ENCODE measurements at regions not wholly inside any gene's neighbourhood (a gene's known extent, or its start where the extent isn't known, plus 50 kb on each side); places are given as distances from the start of the nearest gene placed in this dataset.

- Mint-ChIP-seq H3K9me3 (no peaks in the 10 kb centered on the region), H3K27ac (no peak overlapping the region), H3K4me3 (no peak overlapping the region), H3K27me3 (peaks cover 16 to 19% of the 10 kb centered on the region in 2 donors), H3K4me1 (no peaks in the 10 kb centered on the region), H3K36me3 (no peaks in the 10 kb centered on the region)
- CTCF ChIA-PET = no interaction called here
- Histone ChIP-seq H3K9me3 (no peaks in the 10 kb centered on the region), H3K36me3 (ENCODE audit: control insufficient read depth in 2 of 2, extremely low read depth in 1 of 2, insufficient read depth in 1 of 2, low read length in 1 of 2) (no peaks in the 10 kb centered on the region), H3K27ac (ENCODE audit: low read length) (no peak overlapping the region), H3K27me3 (replicated peaks in 1 of 2; ENCODE audit: control insufficient read depth in 2 of 2, extremely low read depth in 1 of 2, insufficient read depth in 2 of 2, low read length in 1 of 2) (peaks cover 5 to 33% of the 10 kb centered on the region in 2 experiments), H3K4me3 (ENCODE audit: control insufficient read depth in 1 of 2, extremely low read depth in 1 of 2, low read length in 1 of 2) (no peak overlapping the region), H3K4me1 (ENCODE audit: control insufficient read depth in 1 of 2, extremely low read depth in 1 of 2, insufficient read depth in 2 of 2, low read length in 2 of 2) (no peaks in the 10 kb centered on the region)
- DNase-seq (no peak), ATAC-seq (replicated peaks in 1 of 4) (no peak)
- 80% methylated on average over 19 of the region's 20 CpGs for WGBS (ENCODE audit: insufficient coverage)
- POLR2A ChIA-PET = no interaction called here
These were observed 228.0 kb downstream of the FOXL1 start for GRCh38 chr16:86806181-86806837.

DNA sequence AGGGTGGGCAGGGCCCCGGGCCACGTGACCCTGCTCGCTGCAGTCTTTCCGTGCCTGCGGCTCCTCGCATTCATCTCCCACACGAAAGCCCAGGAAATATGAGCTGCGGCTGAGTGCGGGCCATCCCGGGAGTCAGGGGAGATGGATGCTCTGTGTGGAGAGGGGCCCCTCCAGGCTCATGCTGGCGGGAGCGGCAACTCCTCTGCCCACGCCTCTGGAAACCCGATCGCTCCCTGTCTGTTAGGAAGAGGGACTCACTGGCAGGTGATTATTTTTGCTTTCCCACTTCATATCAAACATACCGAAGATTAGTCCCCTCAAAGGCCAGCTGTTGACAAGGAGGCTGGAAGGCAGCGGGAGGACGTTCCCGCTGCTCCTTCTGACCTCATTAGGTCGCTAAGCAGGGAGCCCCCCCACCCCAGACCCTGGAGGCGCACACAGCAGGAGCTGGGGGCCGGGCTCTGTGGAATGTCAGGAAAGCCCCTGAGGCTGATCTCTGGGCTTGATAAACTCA lies 228.5 kb downstream of the FOXL1 start:
- Histone ChIP-seq H3K27ac (ENCODE audit: low read length) (no peak overlapping the region), H3K9me3 (no peaks in the 10 kb centered on the region), H3K27me3 (replicated peaks in 1 of 2; ENCODE audit: control insufficient read depth in 2 of 2, extremely low read depth in 1 of 2, insufficient read depth in 2 of 2, low read length in 1 of 2) (peaks cover 5 to 33% of the 10 kb centered on the region in 2 experiments), H3K4me1 (ENCODE audit: control insufficient read depth in 1 of 2, extremely low read depth in 1 of 2, insufficient read depth in 2 of 2, low read length in 2 of 2) (no peaks in the 10 kb centered on the region), H3K4me3 (ENCODE audit: control insufficient read depth in 1 of 2, extremely low read depth in 1 of 2, low read length in 1 of 2) (no peak overlapping the region), H3K36me3 (ENCODE audit: control insufficient read depth in 2 of 2, extremely low read depth in 1 of 2, insufficient read depth in 1 of 2, low read length in 1 of 2) (no peaks in the 10 kb centered on the region)
- ATAC-seq (replicated peaks in 1 of 4) (no peak), DNase-seq (no peak)
- H3K27me3 Mint-ChIP-seq = peaks cover 16 to 19% of the 10 kb centered on the region in 2 donors
- no peak overlapping the region for H3K27ac Mint-ChIP-seq
- CTCF ChIA-PET = no interaction called here
- H3K4me1 Mint-ChIP-seq = no peaks in the 10 kb centered on the region
- 50% methylated on average over 13 of the region's 22 CpGs for WGBS (ENCODE audit: insufficient coverage)
- POLR2A ChIA-PET = no interaction called here
- H3K4me3 Mint-ChIP-seq = no peak overlapping the region
- no peaks in the 10 kb centered on the region for H3K36me3 Mint-ChIP-seq
- no peaks in the 10 kb centered on the region for H3K9me3 Mint-ChIP-seq

- WGBS (ENCODE audit: insufficient coverage) = 78% methylated on average over 14 of the region's 18 CpGs
- no peaks in the 10 kb centered on the region for H3K4me1 Mint-ChIP-seq
- H3K36me3 Mint-ChIP-seq = no peaks in the 10 kb centered on the region
These were observed 230.6 kb downstream of the FOXL1 start for GRCh38 chr16:86808863-86809444.

GRCh38 chr16:86809458-86809955 lies 231.2 kb downstream of the FOXL1 start:
- H3K9me3 Mint-ChIP-seq = no peaks in the 10 kb centered on the region
- H3K4me1 Mint-ChIP-seq = no peaks in the 10 kb centered on the region
- ATAC-seq (replicated peaks in 1 of 4) (no peak), DNase-seq (no peak)
- Histone ChIP-seq H3K36me3 (ENCODE audit: control insufficient read depth in 2 of 2, extremely low read depth in 1 of 2, insufficient read depth in 1 of 2, low read length in 1 of 2) (no peaks in the 10 kb centered on the region), H3K27ac (ENCODE audit: low read length) (no peak overlapping the region), H3K4me3 (ENCODE audit: control insufficient read depth in 1 of 2, extremely low read depth in 1 of 2, low read length in 1 of 2) (no peak overlapping the region), H3K27me3 (replicated peaks in 1 of 2; ENCODE audit: control insufficient read depth in 2 of 2, extremely low read depth in 1 of 2, insufficient read depth in 2 of 2, low read length in 1 of 2) (peaks cover 3 to 31% of the 10 kb centered on the region in 2 experiments), H3K9me3 (no peaks in the 10 kb centered on the region), H3K4me1 (ENCODE audit: control insufficient read depth in 1 of 2, extremely low read depth in 1 of 2, insufficient read depth in 2 of 2, low read length in 2 of 2) (no peaks in the 10 kb centered on the region)
- H3K36me3 Mint-ChIP-seq = no peaks in the 10 kb centered on the region
- no peak overlapping the region for H3K4me3 Mint-ChIP-seq
- CTCF ChIA-PET = no interaction called here
- no peak overlapping the region for H3K27ac Mint-ChIP-seq
- WGBS (ENCODE audit: insufficient coverage) = 54% methylated on average over 5 of the region's 8 CpGs
- POLR2A ChIA-PET = no interaction called here
- H3K27me3 Mint-ChIP-seq = peaks cover 9 to 15% of the 10 kb centered on the region in 2 donors

More at GRCh38 chr16:86808863-86809444, 230.6 kb downstream of the FOXL1 start:
- Histone ChIP-seq H3K27ac (ENCODE audit: low read length) (no peak overlapping the region), H3K4me1 (ENCODE audit: control insufficient read depth in 1 of 2, extremely low read depth in 1 of 2, insufficient read depth in 2 of 2, low read length in 2 of 2) (no peaks in the 10 kb centered on the region), H3K9me3 (no peaks in the 10 kb centered on the region), H3K27me3 (replicated peaks in 1 of 2; ENCODE audit: control insufficient read depth in 2 of 2, extremely low read depth in 1 of 2, insufficient read depth in 2 of 2, low read length in 1 of 2) (peaks cover 3 to 33% of the 10 kb centered on the region in 2 experiments), H3K4me3 (ENCODE audit: control insufficient read depth in 1 of 2, extremely low read depth in 1 of 2, low read length in 1 of 2) (no peak overlapping the region), H3K36me3 (ENCODE audit: control insufficient read depth in 2 of 2, extremely low read depth in 1 of 2, insufficient read depth in 1 of 2, low read length in 1 of 2) (no peaks in the 10 kb centered on the region)
- Mint-ChIP-seq H3K4me3 (no peak overlapping the region), H3K9me3 (no peaks in the 10 kb centered on the region), H3K27me3 (peaks cover 13 to 19% of the 10 kb centered on the region in 2 donors), H3K27ac (no peak overlapping the region)
- ChIA-PET CTCF (no interaction called here), POLR2A (no interaction called here)
- ATAC-seq (replicated peaks in 1 of 4) = no peak
- DNase-seq = no peak

DNA sequence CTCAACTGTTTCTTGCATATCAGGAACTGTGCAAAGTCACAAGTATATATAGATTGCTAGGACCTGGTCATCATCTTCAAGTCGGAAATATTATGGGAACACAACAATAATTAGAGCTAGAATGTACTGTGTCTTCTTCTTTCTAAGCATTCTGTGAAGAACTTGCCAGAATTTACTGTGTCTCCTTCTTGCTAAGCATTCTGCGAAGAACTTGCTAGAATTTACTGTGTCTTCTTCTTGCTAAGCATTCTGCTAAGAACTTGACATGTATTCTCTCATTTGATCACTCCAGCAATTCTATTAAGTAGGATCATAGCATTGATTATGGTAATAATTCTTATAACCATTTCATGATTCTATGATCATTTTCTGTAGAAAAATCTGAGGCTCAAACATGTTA lies 231.7 kb downstream of the FOXL1 start:
- Histone ChIP-seq H3K4me3 (ENCODE audit: control insufficient read depth in 1 of 2, extremely low read depth in 1 of 2, low read length in 1 of 2) (no peak overlapping the region), H3K27me3 (replicated peaks in 1 of 2; ENCODE audit: control insufficient read depth in 2 of 2, extremely low read depth in 1 of 2, insufficient read depth in 2 of 2, low read length in 1 of 2) (peaks cover 3 to 29% of the 10 kb centered on the region in 2 experiments), H3K27ac (ENCODE audit: low read length) (no peak overlapping the region), H3K36me3 (ENCODE audit: control insufficient read depth in 2 of 2, extremely low read depth in 1 of 2, insufficient read depth in 1 of 2, low read length in 1 of 2) (no peaks in the 10 kb centered on the region), H3K9me3 (no peaks in the 10 kb centered on the region), H3K4me1 (ENCODE audit: control insufficient read depth in 1 of 2, extremely low read depth in 1 of 2, insufficient read depth in 2 of 2, low read length in 2 of 2) (no peaks in the 10 kb centered on the region)
- Mint-ChIP-seq H3K27me3 (peaks cover 9 to 15% of the 10 kb centered on the region in 2 donors), H3K36me3 (no peaks in the 10 kb centered on the region), H3K9me3 (no peaks in the 10 kb centered on the region), H3K27ac (no peak overlapping the region), H3K4me1 (no peaks in the 10 kb centered on the region), H3K4me3 (no peak overlapping the region)
- no CpG with 5 or more reads among the region's 2 CpGs for WGBS (ENCODE audit: insufficient coverage)
- DNase-seq (no peak), ATAC-seq (replicated peaks in 1 of 4) (no peak)
- ChIA-PET POLR2A (no interaction called here), CTCF (no interaction called here)

DNA sequence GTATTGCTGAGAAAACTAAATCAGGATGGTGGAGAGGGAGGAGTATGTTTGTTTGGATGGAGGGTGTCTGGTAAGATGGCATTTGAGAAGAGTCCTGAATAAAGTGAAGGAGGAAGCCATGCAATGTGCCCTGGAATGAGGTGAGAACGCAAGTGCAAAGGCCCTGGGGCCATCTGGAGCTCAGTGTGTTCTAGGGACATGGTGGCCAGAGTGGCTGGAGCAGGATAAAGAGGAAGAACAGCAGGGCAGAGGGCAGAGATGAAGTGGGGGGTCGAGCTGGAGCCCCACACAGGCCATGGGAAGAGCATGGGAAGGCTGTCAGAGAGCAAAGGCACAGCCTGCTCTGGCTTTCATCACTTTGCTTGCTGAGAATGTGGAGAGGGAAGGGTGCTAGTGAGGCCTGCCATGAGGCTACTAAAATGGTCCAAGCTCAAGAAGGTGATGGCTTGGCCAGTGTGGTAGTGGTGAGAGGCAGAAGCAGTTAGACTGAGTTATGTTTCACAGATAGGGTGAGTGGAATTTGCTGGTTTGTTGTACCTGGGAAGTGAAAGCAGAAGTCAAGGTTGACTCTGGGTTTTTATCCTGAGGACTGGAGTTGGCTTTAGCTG lies 234.1 kb downstream of the FOXL1 start:
- no peaks in the 10 kb centered on the region for H3K4me1 ChIP-seq (ENCODE audit: control insufficient read depth in 1 of 2, extremely low read depth in 1 of 2, insufficient read depth in 2 of 2, low read length in 2 of 2)
- H3K9me3 ChIP-seq = no peaks in the 10 kb centered on the region
- no peak overlapping the region for H3K27ac Mint-ChIP-seq
- no peak for DNase-seq
- no peaks in the 10 kb centered on the region for H3K9me3 Mint-ChIP-seq
- ChIA-PET CTCF (no interaction called here), POLR2A (no interaction called here)
- no peak overlapping the region for H3K4me3 Mint-ChIP-seq
- H3K27me3 ChIP-seq (replicated peaks in 1 of 2; ENCODE audit: control insufficient read depth in 2 of 2, extremely low read depth in 1 of 2, insufficient read depth in 2 of 2, low read length in 1 of 2) = peaks cover 3 to 10% of the 10 kb centered on the region in 2 experiments
- WGBS (ENCODE audit: insufficient coverage) = 27% methylated on average over 2 of the region's 2 CpGs
- no peaks in the 10 kb centered on the region for H3K36me3 ChIP-seq (ENCODE audit: control insufficient read depth in 2 of 2, extremely low read depth in 1 of 2, insufficient read depth in 1 of 2, low read length in 1 of 2)
- H3K27me3 Mint-ChIP-seq = peaks cover 5 to 6% of the 10 kb centered on the region in 2 donors
- H3K4me3 ChIP-seq (ENCODE audit: control insufficient read depth in 1 of 2, extremely low read depth in 1 of 2, low read length in 1 of 2) = no peak overlapping the region
- ATAC-seq (replicated peaks in 1 of 4) = no peak
- no peaks in the 10 kb centered on the region for H3K4me1 Mint-ChIP-seq
- H3K36me3 Mint-ChIP-seq = no peaks in the 10 kb centered on the region
- no peak overlapping the region for H3K27ac ChIP-seq (ENCODE audit: low read length)

Measured in T-cell (primary cell).